ENCODE measurements at regions not wholly inside any gene's neighbourhood (a gene's known extent, or its start where the extent isn't known, plus 50 kb on each side); places are given as distances from the start of the nearest gene placed in this dataset.

GRCh38 chr21:36207577-36208320 lies 51.1 kb downstream of the DOP1B start:
- H3K27me3 ChIP-seq (ENCODE audit: control insufficient read depth, insufficient read depth, low read length), result no peaks in the 10 kb centered on the region
- in situ Hi-C loops (cut with HindIII; ENCODE audit: low pct_unique_long_range_greater_than_20kb, low sequenced_read_pairs) (no loop called here), intact Hi-C loops (cut with micrococcal nuclease; ENCODE audit: unreplicated experiment) (no loop called here)
- DNase-seq (ENCODE audit: low read depth, low spot score), result no peak
- ChIA-PET CTCF (no interaction called here), POLR2A (no interaction called here)
- ATAC-seq, result no peak
- no peak overlapping the region for H3K4me3 ChIP-seq (ENCODE audit: low read depth in 2 of 2, low read length in 2 of 2)
- H3K36me3 ChIP-seq (ENCODE audit: control insufficient read depth, insufficient read depth, low read length), result no peaks in the 10 kb centered on the region
- peaks cover 28% of the 10 kb centered on the region for H3K4me1 ChIP-seq (ENCODE audit: control insufficient read depth, insufficient read depth, low read length)
- no TSS peak for BruUV-seq (replicated peaks)
- TF ChIP-seq TCF7L2 (IDR thresholded peaks at IDR 0.05; ENCODE audit: low read depth, low read length) (no peak), CTCF (IDR thresholded peaks at IDR 0.05) (no peak), SIN3A (IDR thresholded peaks at IDR 0.05; ENCODE audit: borderline replicate concordance, insufficient read depth, low read depth, low read length) (no peak), REST (IDR thresholded peaks at IDR 0.05; ENCODE audit: insufficient read depth in 1 of 2, low read depth in 2 of 2, low read length in 1 of 2) (no peak), POLR2AphosphoS5 (IDR thresholded peaks at IDR 0.05; ENCODE audit: low read depth, low read length) (no peak)
- peak overlapping the region; percentile 34; the same call in 1 of the 2 replicates for H3K27ac ChIP-seq (ENCODE audit: low read length)
- H3K9me3 ChIP-seq (ENCODE audit: control insufficient read depth, insufficient read depth, low read depth, low read length), result no peaks in the 10 kb centered on the region

- POLR2A ChIA-PET, result no interaction called here
- intact Hi-C loops (cut with micrococcal nuclease; ENCODE audit: unreplicated experiment), result loop anchor here (1.0 kb wide), 1 partner anchor 67 kb away; no protein-coding TSS in a partner anchor
- no peak overlapping the region for H3K4me3 ChIP-seq (ENCODE audit: low read depth in 2 of 2, low read length in 2 of 2)
- in situ Hi-C loops (cut with HindIII; ENCODE audit: low pct_unique_long_range_greater_than_20kb, low sequenced_read_pairs), result no loop called here
- H3K36me3 ChIP-seq (ENCODE audit: control insufficient read depth, insufficient read depth, low read length), result no peaks in the 10 kb centered on the region
- no TSS peak for BruUV-seq (replicated peaks)
- H3K9me3 ChIP-seq (ENCODE audit: control insufficient read depth, insufficient read depth, low read depth, low read length), result no peaks in the 10 kb centered on the region
- ATAC-seq, result no peak
- CTCF ChIA-PET, result interaction anchor here (1.0 kb wide), 1 partner anchor 53 kb away, joined by 3 read pairs; no protein-coding TSS in a partner anchor
- H3K4me1 ChIP-seq (ENCODE audit: control insufficient read depth, insufficient read depth, low read length), result peaks cover 21% of the 10 kb centered on the region
- no peaks in the 10 kb centered on the region for H3K27me3 ChIP-seq (ENCODE audit: control insufficient read depth, insufficient read depth, low read length)
- no peak for TF ChIP-seq CTCF (IDR thresholded peaks at IDR 0.05)
- DNase-seq (ENCODE audit: low read depth, low spot score), result no peak
- 0 out of 2 replicates have a peak overlapping the region, but pooled peaks have one; percentile 34 for H3K27ac ChIP-seq (ENCODE audit: low read length)
These were observed 51.8 kb downstream of the DOP1B start for GRCh38 chr21:36208326-36209013.
